GM10266 (cell line): ENCODE measurements at regions not wholly inside any gene's neighbourhood (a gene's known extent, or its start where the extent isn't known, plus 50 kb on each side); places are given as distances from the start of the nearest gene placed in this dataset.
"Not testable (repeated sequence)": the region's sequence is repeated elsewhere in the genome, so short reads cannot be mapped to it uniquely, and the experiment has no call there.

Source experiments
- DNase-seq: peaks from one replicate; pipeline ENCODE4 v3.0.0; 2012; ENCODE audit errors: extremely low spot score
- CTCF ChIP-seq: IDR thresholded peaks from 2 replicates; pipeline ENCODE4 v1.5.1; 2012; ENCODE audit warnings: mild to moderate bottlenecking, low read depth; ENCODE audit not compliant: control insufficient read depth, insufficient read depth; ENCODE audit errors: missing control alignments

DNA sequence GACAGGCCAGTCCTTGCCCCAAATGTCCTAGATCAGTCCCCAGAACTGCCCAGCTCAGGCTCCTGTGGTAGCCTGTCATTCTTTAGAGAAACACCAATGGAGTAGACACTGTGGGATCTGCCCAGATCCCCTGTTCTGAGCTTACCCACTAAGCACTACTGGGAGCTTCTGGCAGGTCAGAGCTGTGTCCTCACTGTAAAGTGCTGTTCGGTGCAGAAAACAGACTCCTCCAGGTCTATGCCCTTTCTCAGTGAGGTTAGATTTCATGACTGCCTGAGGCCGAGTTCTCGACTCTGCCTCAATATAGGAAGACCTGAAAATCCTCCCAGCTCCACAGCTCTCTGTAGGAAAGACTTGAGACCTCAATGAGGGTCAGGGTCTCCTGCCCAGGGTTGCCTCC lies 67.5 kb upstream of the IGLL5 start:
- no peak for DNase-seq
- no peak for TF ChIP-seq CTCF

GRCh38 chr22:22820626-22821025 lies 67.0 kb upstream of the IGLL5 start:
- DNase-seq = no peak
- TF ChIP-seq CTCF = no peak

GRCh38 chr22:22821340-22821739 lies 66.3 kb upstream of the IGLL5 start:
- no peak for TF ChIP-seq CTCF
- no peak for DNase-seq

DNA sequence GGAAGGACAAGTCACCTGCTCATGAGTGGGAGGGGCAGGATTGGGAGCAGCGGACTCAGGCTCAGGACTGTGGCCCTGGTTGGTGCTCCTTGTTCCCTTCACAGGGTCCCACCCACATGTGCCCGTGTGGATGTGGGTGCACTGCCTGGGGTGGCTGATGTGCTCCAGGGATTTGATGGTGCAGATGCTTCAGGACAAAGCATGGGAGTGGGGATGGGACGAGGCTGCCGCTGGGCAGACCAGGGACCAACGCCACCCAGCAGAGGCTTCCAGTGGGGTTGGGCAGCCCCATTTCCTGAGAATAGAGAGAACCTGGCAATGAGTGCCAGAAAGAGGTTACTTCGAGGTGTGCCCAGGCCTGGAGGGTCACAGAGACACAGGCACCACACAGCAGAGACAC lies 65.5 kb upstream of the IGLL5 start:
- no peak for TF ChIP-seq CTCF
- DNase-seq = no peak

DNA sequence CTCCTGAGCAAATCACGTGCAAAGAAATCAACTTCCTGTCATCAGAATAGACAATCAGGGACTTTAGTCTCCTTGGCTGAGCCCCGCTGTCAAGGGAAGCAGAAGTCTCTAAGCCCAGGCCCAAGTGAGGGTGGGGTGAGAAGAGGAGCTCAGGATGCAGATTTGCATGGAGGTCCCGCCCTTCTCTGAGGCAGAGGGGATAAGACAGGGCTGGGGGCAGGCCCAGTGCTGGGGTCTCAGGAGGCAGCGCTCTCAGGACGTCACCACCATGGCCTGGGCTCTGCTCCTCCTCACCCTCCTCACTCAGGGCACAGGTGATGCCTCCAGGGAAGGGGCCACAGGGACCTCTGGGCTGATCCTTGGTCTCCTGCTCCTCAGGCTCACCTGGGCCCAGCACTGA lies 65.1 kb upstream of the IGLL5 start:
- not testable (repeated sequence) for DNase-seq

GRCh38 chr22:22823131-22823810 lies 64.3 kb upstream of the IGLL5 start:
- TF ChIP-seq CTCF = no peak
- no peak for DNase-seq

DNA sequence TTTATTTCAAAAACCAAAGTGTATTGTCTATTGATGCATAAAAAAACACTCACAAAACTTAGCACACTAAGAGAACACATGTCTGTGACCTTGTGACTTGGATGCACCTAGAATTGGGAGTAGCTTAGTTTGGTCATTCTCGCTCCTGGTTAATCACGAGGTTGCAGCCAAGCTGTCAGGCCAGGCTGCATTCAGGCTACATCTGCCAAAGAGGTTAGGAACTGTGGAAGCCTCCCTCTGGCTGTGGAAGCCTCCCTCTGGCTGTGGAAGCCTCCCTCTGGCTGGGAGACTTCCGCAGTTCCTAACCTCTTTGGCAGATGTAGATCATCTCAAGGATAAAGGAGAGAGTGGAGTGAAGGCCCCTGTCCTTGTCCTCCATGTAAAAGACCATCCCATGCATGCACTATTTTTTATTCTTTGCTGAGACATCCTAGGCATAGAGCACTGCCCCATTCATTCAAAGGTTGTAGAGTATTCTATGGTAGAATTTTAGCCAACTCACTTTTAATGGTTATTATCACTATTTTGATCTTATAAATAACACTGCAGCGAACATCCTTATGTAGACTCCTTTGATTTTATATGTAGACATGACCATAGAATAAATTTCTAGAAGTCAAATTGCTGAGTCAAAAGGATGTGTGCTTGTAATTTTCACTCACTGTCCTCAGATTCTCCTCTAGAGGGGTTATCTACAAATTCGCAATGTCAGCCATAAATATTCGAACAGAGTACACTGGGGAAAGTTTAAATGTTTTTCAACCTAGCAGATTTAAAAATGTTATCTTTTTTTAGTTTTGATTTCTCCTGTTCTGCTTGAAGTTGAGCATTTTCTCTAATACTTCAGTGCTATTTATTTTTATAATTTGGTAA lies 63.0 kb upstream of the IGLL5 start:
- no peak for TF ChIP-seq CTCF
- DNase-seq = no peak
